Activated CD8-positive, alpha-beta T cell treated with anti-CD3 and anti-CD28 coated beads for 36 hours (primary cell): ENCODE measurements at regions not wholly inside any gene's neighbourhood (a gene's known extent, or its start where the extent isn't known, plus 50 kb on each side); places are given as distances from the start of the nearest gene placed in this dataset.
"Not testable (repeated sequence)": the region's sequence is repeated elsewhere in the genome, so short reads cannot be mapped to it uniquely, and the experiment has no call there.

Experiments used
- ATAC-seq: fragments of 200-7000 bp; cut with Tn5 transposase; one replicate; pipeline ENCODE4 v1.10.0; 2021; ENCODE audit warnings: mild to moderate bottlenecking, moderate library complexity
- CTCF ChIA-PET: fragments of 350-600 bp; sonication (Branson Sonifier 250); formaldehyde crosslinking; loops from one replicate; lab custom pipeline; 2021; ENCODE audit warnings: antibody characterized with exemption; lab: Charles Lee
- POLR2A ChIA-PET: fragments of 350-600 bp; sonication (Branson Sonifier 250); formaldehyde crosslinking; loops from one replicate; lab custom pipeline; 2021; ENCODE audit warnings: antibody characterized with exemption; lab: Charles Lee
- DNase-seq: peaks from one replicate; pipeline ENCODE4 v3.0.0-alpha.2; 2020
- H3K27ac Mint-ChIP-seq: one replicate; pipeline ENCODE4 v1.8.0; 2021; ENCODE audit warnings: mild to moderate bottlenecking, mixed read lengths
- H3K27me3 Mint-ChIP-seq: one replicate; pipeline ENCODE4 v1.8.0; 2021; ENCODE audit warnings: mixed read lengths
- H3K36me3 Mint-ChIP-seq: one replicate; pipeline ENCODE4 v1.8.0; 2021; ENCODE audit warnings: low read depth, mixed read lengths
- H3K4me1 Mint-ChIP-seq: one replicate; pipeline ENCODE4 v1.8.0; 2021; ENCODE audit warnings: low read depth, mixed read lengths
- H3K4me3 Mint-ChIP-seq: one replicate; pipeline ENCODE4 v1.8.0; 2021; ENCODE audit warnings: mild to moderate bottlenecking, moderate library complexity, mixed read lengths
- H3K9me3 Mint-ChIP-seq: one replicate; pipeline ENCODE4 v1.8.0; 2021; ENCODE audit warnings: mixed read lengths
- intact Hi-C: fragments of 100-400 bp; cut with micrococcal nuclease; formaldehyde crosslinking; loops from one replicate; pipeline ENCODE4 v1.10.0; 2022
- TF ChIP-seq, protein P1 (sequence below): fragments of 200-600 bp; IDR thresholded peaks from one replicate; pipeline ENCODE4 v1.8.0; 2022; ENCODE audit warnings: antibody characterized with exemption, mild to moderate bottlenecking

DNA sequence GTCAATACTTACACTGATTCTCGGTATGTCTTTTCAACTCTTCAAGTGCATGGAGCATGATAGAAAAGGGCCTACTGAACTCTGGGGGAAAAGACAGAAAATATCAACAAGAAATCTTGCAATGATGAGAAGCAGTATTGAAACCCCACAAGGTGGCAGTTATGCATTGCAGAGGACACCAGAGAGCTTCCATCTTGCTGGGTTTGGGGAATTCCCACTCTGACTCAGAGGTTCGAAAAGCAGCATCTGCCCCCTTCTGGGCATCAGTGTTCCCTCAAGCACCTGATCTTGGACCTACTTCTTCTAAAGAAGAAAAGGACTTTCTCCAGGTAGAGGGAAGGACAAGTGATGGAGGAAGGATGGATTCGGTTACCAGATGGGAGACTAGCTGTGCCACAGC, 147.5 kb upstream of the OSBPL11 start:
- CTCF ChIA-PET: interaction anchor here (0.7 kb wide), 2 partner anchors 48 to 1707 kb away, joined by 3 to 5 read pairs; no protein-coding TSS in a partner anchor
- ATAC-seq: peak; percentile 83
- H3K27ac Mint-ChIP-seq, intact Hi-C loops, H3K9me3 Mint-ChIP-seq, H3K4me3 Mint-ChIP-seq, H3K4me1 Mint-ChIP-seq, H3K36me3 Mint-ChIP-seq, H3K27me3 Mint-ChIP-seq, POLR2A ChIA-PET: not testable (repeated sequence)
- DNase-seq: peak; percentile 81
- TF ChIP-seq, protein P1, sequence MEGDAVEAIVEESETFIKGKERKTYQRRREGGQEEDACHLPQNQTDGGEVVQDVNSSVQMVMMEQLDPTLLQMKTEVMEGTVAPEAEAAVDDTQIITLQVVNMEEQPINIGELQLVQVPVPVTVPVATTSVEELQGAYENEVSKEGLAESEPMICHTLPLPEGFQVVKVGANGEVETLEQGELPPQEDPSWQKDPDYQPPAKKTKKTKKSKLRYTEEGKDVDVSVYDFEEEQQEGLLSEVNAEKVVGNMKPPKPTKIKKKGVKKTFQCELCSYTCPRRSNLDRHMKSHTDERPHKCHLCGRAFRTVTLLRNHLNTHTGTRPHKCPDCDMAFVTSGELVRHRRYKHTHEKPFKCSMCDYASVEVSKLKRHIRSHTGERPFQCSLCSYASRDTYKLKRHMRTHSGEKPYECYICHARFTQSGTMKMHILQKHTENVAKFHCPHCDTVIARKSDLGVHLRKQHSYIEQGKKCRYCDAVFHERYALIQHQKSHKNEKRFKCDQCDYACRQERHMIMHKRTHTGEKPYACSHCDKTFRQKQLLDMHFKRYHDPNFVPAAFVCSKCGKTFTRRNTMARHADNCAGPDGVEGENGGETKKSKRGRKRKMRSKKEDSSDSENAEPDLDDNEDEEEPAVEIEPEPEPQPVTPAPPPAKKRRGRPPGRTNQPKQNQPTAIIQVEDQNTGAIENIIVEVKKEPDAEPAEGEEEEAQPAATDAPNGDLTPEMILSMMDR: peak; percentile 60

DNA sequence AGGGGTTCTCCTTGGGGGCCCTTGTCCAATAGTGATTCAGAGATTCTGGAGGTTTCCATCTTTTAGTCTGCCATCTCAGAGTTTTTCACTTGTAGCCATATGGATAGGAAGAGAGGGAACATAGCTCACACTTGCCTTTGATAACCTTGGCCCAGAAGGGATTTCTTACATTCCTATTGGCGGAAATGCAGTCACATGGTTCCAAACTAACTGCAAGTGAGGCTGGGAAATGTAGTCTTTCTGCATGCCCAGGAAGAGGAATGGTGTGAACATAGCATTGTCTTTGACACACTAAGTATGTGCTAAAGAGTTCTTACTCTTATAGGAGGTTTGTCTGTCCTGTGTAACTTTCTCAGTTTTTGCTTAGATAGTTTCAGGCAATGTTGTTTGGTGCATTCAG, 161.8 kb upstream of the OSBPL11 start:
- intact Hi-C loops: not testable (repeated sequence)

DNA sequence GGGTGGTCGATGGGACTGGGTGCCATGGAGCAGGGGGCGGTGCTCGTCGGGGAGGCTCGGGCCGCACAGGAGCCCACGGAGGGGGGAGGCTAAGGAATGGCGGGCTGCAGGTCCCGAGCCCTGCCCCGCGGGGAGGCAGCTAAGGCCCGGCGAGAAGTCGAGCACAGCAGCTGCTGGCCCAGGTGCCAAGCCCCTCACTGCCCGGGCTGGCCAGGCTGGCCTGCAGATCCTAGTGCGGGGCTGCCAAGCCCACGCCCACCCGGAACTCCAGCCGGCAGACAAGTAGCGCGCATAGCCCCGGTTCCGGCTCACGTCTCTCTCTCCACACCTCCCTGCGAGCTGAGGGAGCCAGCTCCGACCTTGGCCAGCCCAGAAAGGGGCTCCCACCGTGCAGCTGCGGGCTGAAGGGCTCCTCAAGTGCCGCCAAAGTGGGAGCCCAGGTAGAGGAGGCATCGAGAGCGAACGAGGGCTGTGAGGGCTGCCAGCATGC, 163.4 kb upstream of the OSBPL11 start:
- H3K9me3 Mint-ChIP-seq, POLR2A ChIA-PET, H3K4me1 Mint-ChIP-seq, CTCF ChIA-PET, DNase-seq, H3K4me3 Mint-ChIP-seq, H3K27me3 Mint-ChIP-seq, H3K27ac Mint-ChIP-seq, intact Hi-C loops, H3K36me3 Mint-ChIP-seq, ATAC-seq: not testable (repeated sequence)

More for the DNA sequence above, 161.8 kb upstream of the OSBPL11 start:
- H3K4me1 Mint-ChIP-seq, H3K27ac Mint-ChIP-seq, CTCF ChIA-PET, ATAC-seq, H3K4me3 Mint-ChIP-seq, DNase-seq, H3K36me3 Mint-ChIP-seq, H3K27me3 Mint-ChIP-seq, H3K9me3 Mint-ChIP-seq: not testable (repeated sequence)
- POLR2A ChIA-PET: interaction anchor here (0.6 kb wide), 1 partner anchor 90 kb away, joined by 3 read pairs; no protein-coding TSS in a partner anchor

DNA sequence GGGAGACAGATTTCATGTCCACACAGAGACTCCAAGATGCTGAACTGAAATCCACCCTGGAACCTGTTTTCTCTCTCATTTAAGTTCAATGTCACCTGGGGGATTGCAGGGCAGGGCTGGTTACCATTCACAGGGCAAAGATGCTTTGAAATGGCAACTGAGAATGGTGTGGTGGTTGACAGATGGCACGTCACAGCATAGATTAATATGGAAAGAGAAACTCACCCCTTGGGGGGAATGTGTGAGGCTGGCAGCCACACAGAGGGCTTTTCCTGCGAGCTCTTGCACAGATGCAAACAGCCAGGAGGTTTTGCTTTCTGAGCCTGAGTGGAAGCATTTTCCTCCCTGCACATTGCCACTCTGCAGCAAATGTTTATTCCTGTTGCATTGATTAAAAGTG, 167.3 kb upstream of the OSBPL11 start:
- peaks cover 21% of the 10 kb centered on the region for H3K27me3 Mint-ChIP-seq

DNA sequence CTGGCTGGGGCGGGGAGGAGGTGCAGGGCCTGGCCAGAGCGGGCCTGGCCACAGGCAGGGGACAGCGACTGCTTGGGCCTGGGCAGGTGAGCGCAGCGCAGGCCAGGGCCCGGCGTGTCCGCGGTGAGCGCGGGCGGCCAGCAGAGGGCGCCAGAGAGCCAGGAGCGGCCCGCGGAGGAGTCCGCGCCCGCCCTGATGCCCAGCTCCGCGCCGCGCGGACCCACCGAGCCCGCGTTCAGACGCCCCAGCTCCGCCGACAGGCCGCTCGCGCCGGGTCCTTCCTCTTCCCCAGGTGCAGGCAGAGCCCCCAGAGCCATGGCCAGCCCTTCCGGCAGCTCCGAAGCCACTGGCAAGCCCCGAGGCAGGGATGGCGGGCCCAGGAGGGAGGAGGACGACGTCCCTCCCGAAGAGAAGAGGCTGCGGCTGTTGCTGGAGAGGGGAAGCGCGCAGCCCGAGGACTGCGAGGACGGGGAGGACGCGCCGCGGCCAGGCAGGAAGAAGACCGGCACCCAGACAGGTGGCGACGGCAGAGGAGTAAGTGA, 171.1 kb upstream of the OSBPL11 start:
- H3K36me3 Mint-ChIP-seq, POLR2A ChIA-PET, H3K9me3 Mint-ChIP-seq, ATAC-seq, H3K4me1 Mint-ChIP-seq, H3K27ac Mint-ChIP-seq, intact Hi-C loops: not testable (repeated sequence)
- DNase-seq: peak; percentile 38
- Mint-ChIP-seq H3K27me3 (peaks cover 21% of the 10 kb centered on the region), H3K4me3 (peak overlapping the region; percentile 53)
- CTCF ChIA-PET: interaction anchor here (0.6 to 1.1 kb wide), 3 partner anchors 52 to 434 kb away, joined by 3 to 4 read pairs (median 4); no protein-coding TSS in a partner anchor
- TF ChIP-seq, protein P1: peak; percentile 41

More for the DNA sequence above, 167.3 kb upstream of the OSBPL11 start:
- POLR2A ChIA-PET, ATAC-seq, CTCF ChIA-PET, DNase-seq, H3K36me3 Mint-ChIP-seq, H3K4me3 Mint-ChIP-seq, H3K4me1 Mint-ChIP-seq, intact Hi-C loops, H3K9me3 Mint-ChIP-seq, H3K27ac Mint-ChIP-seq: not testable (repeated sequence)

DNA sequence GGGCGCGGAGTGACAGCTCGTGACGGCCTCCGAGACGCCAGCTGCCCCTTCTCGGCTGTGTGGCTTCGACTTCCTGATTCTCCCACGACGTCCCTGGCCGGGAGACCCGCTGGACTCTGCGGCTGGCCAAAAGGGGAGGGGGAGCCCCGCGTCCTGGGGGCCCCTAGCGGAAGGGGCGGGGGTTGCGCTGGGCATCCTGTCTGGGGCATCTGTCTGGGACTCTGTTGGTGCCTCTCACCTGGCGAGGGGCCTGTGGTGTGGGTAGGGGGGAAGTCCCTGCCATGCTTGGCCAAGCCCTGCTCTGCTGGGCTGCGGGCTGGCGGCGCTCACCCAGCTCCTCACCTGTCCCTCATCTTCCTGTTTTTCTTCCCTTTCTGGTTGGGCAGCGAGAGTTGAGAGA, 171.6 kb upstream of the OSBPL11 start:
- Mint-ChIP-seq H3K4me3 (peak overlapping the region; percentile 53), H3K27me3 (peaks cover 21% of the 10 kb centered on the region)
- H3K27ac Mint-ChIP-seq, intact Hi-C loops, DNase-seq, H3K4me1 Mint-ChIP-seq, POLR2A ChIA-PET, H3K36me3 Mint-ChIP-seq, H3K9me3 Mint-ChIP-seq, ATAC-seq: not testable (repeated sequence)
- CTCF ChIA-PET: interaction anchor here (0.6 to 1.1 kb wide), 3 partner anchors 51 to 433 kb away, joined by 3 to 4 read pairs (median 4); no protein-coding TSS in a partner anchor

DNA sequence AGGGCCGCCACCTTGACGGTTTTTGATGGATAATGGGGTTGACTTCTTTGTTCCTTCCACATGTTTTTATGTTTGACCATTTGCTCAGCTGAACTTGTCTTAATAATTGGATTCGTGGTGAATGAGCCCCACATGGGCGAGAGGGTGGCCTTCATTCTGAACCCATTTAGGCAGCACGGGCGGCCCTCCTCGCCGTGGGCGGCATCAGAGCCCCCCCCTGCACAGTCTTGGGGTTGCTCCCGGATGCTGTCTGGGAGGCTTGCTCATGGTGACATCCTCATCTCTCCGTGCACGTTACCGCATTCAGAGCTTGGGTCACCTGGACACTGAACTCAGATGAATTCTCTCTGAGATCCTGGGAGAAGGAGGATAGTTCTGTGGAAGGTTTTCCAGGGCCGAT, 172.3 kb upstream of the OSBPL11 start:
- peaks cover 21% of the 10 kb centered on the region for H3K27me3 Mint-ChIP-seq
- CTCF ChIA-PET: no interaction called here
- H3K9me3 Mint-ChIP-seq: no peaks in the 10 kb centered on the region
- H3K4me3 Mint-ChIP-seq: no peak overlapping the region
- H3K36me3 Mint-ChIP-seq: no peaks in the 10 kb centered on the region
- POLR2A ChIA-PET: no interaction called here
- DNase-seq: no peak
- intact Hi-C loops: no loop called here
- H3K27ac Mint-ChIP-seq: no peak overlapping the region
- ATAC-seq: no peak
- TF ChIP-seq, protein P1: no peak
- peaks cover 4% of the 10 kb centered on the region for H3K4me1 Mint-ChIP-seq

DNA sequence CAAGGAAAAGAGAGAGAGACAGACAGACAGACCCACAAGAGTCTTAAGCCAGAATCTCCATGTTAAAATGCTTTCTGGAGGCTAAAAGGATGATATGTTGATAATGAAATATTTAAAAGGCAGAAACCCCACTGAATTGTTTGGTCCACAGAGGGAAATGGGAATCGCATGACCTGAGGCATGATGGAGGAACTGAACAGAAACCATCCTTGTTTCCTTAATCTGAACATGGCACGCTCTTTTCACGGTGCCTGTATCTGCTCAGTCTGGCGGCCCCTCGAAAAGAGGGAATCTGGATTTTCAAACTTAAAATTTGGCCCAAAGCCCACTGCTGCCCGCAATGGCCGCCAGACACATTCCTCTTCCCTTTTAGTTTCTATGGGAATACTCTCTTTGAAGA, 173.5 kb upstream of the OSBPL11 start:
- H3K4me1 Mint-ChIP-seq, CTCF ChIA-PET, H3K36me3 Mint-ChIP-seq, POLR2A ChIA-PET, ATAC-seq, intact Hi-C loops, DNase-seq, H3K27ac Mint-ChIP-seq, H3K4me3 Mint-ChIP-seq, H3K9me3 Mint-ChIP-seq: not testable (repeated sequence)
- peaks cover 21% of the 10 kb centered on the region for H3K27me3 Mint-ChIP-seq

DNA sequence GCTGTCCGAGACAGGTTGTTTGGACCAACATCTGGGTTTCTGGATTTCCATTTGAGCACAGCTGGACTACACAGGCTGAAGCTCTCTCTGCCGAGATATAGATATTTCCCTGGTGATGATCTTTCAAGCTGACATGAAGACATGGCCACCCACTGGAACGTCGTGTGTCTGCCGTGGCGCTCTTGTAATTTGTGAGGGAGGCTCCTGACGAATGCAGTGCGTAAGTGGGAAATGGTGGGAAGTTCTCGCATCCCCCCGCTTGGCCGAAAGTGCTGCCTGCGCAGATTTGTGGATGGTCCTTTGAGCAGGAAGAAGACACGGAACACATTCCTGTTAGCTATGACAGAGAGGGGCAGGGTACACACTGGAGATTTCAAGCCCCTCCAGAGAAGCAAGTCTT, 176.2 kb upstream of the OSBPL11 start:
- DNase-seq, ATAC-seq: not testable (repeated sequence)

More for the DNA sequence above, 176.2 kb upstream of the OSBPL11 start:
- intact Hi-C loops, H3K4me3 Mint-ChIP-seq, POLR2A ChIA-PET, H3K9me3 Mint-ChIP-seq, H3K36me3 Mint-ChIP-seq, H3K4me1 Mint-ChIP-seq, CTCF ChIA-PET, H3K27ac Mint-ChIP-seq: not testable (repeated sequence)
- H3K27me3 Mint-ChIP-seq: peaks cover 10% of the 10 kb centered on the region
